Lung (tissue), 11 donors: ENCODE measurements at regions not wholly inside any gene's neighbourhood (a gene's known extent, or its start where the extent isn't known, plus 50 kb on each side); places are given as distances from the start of the nearest gene placed in this dataset.

ENCODE experiments used
- ATAC-seq: fragments of 200-7000 bp; cut with Tn5 transposase; one replicate; pipeline ENCODE4 v1.9.1; 2020; ENCODE audit warnings: moderate number of reproducible peaks; ENCODE audit not compliant: insufficient read depth, low FRiP score
- DNase-seq, 3 donors: peaks; one replicate each; pipeline ENCODE4 v3.0.0-alpha.2; 2013 to 2017
- H3K27ac ChIP-seq, 2 donors: one replicate each; pipeline ENCODE4 v1.5.1; 2013; ENCODE audit warnings: mild to moderate bottlenecking in 2 of 2, moderate library complexity in 2 of 2, control low read depth in 1 of 2, inconsistent platforms in 1 of 2, low read depth in 1 of 2, low read length in 1 of 2
- H3K27me3 ChIP-seq, 3 donors: one replicate each; pipeline ENCODE4 v1.5.1; 2013; ENCODE audit warnings: low read length in 2 of 3; ENCODE audit not compliant: control insufficient read depth in 3 of 3, insufficient read depth in 3 of 3
- H3K36me3 ChIP-seq, 4 donors: one replicate each; pipeline ENCODE4 v1.5.1; 2013; ENCODE audit warnings: low read length in 4 of 4, mild to moderate bottlenecking in 1 of 4, moderate library complexity in 1 of 4; ENCODE audit not compliant: control insufficient read depth in 4 of 4, insufficient read depth in 4 of 4
- H3K4me1 ChIP-seq, 5 donors: one replicate each; pipeline ENCODE4 v1.5.1; 2013; ENCODE audit warnings: low read length in 5 of 5, mild to moderate bottlenecking in 2 of 5, moderate library complexity in 1 of 5; ENCODE audit not compliant: control insufficient read depth in 5 of 5, insufficient read depth in 5 of 5
- H3K4me3 ChIP-seq: one replicate; pipeline ENCODE4 v1.5.1; 2013; ENCODE audit warnings: mild to moderate bottlenecking, control low read depth, moderate library complexity
- H3K9ac ChIP-seq, 2 donors: one replicate each; pipeline ENCODE4 v1.5.1; 2013; ENCODE audit warnings: low read length in 2 of 2, control low read depth in 1 of 2; ENCODE audit not compliant: insufficient read depth in 1 of 2
- H3K9me3 ChIP-seq, 4 donors: one replicate each; pipeline ENCODE4 v1.5.1; 2013; ENCODE audit warnings: low read length in 3 of 4, mild to moderate bottlenecking in 1 of 4, moderate library complexity in 1 of 4; ENCODE audit not compliant: control insufficient read depth in 4 of 4, insufficient read depth in 3 of 4
- CTCF ChIP-seq: IDR thresholded peaks from 2 replicates; pipeline ENCODE4 v1.5.1; 2012; ENCODE audit warnings: mild to moderate bottlenecking; ENCODE audit errors: control extremely low read depth, extremely low read depth
- WGBS, 2 donors: extraction: QIAGEN DNeasy Blood & Tissue Kit; methylation state at CpG; one replicate each; pipeline ENCODE4 v1.1.7; 2013; 5-methylcytosine and 5-hydroxymethylcytosine counted together
- donor health status: control.
- donor health status: control.
- donor health status: Bipolar disorder and iron deficiency.
- donor health status: healthy.
- donor health status: DM: yes; HTN: yes; CAD: no.

GRCh38 chr1:234983564-234984238 is 144.9 kb downstream of the TOMM20 start:
- Histone ChIP-seq H3K4me3 (no peak overlapping the region), H3K27ac (peak overlapping the region; percentile 13 to 72), H3K4me1 (peaks cover 13 to 51% (median 24%) of the 10 kb centered on the region in 5 donors), H3K27me3 (no peaks in the 10 kb centered on the region), H3K9ac (no peak overlapping the region), H3K9me3 (no peaks in the 10 kb centered on the region), H3K36me3 (no peaks in the 10 kb centered on the region)
- DNase-seq (peak in 2 of 3 donors; percentile 85 to 86), ATAC-seq (no peak)
- WGBS, 2 donors: 85 to 86% methylated on average over 7 of the region's 7 CpGs
- TF ChIP-seq CTCF: no peak

- WGBS, 2 donors: 83 to 87% methylated on average over 2 of the region's 2 CpGs
- Histone ChIP-seq H3K27ac (peak overlapping the region; percentile 88 to 98), H3K27me3 (no peaks in the 10 kb centered on the region), H3K9ac (no peak overlapping the region), H3K36me3 (no peaks in the 10 kb centered on the region), H3K4me1 (peaks cover 16 to 42% (median 22%) of the 10 kb centered on the region in 5 donors), H3K4me3 (no peak overlapping the region), H3K9me3 (no peaks in the 10 kb centered on the region)
- DNase-seq (no peak), ATAC-seq (no peak)
- no peak for TF ChIP-seq CTCF
Measured at GRCh38 chr1:234981758-234982157, 146.9 kb downstream of the TOMM20 start.

- Histone ChIP-seq H3K9me3 (no peaks in the 10 kb centered on the region), H3K27me3 (no peaks in the 10 kb centered on the region), H3K4me1 (peaks cover 14 to 38% (median 18%) of the 10 kb centered on the region in 5 donors), H3K27ac (peak overlapping the region; percentile 88 to 98), H3K9ac (no peak overlapping the region), H3K36me3 (no peaks in the 10 kb centered on the region), H3K4me3 (no peak overlapping the region)
- TF ChIP-seq CTCF: no peak
- DNase-seq (peak; percentile 62 to 80 (median 70)), ATAC-seq (peak; percentile 75)
- WGBS, 2 donors: 15 to 28% methylated on average over 18 of the region's 18 CpGs
Measured at GRCh38 chr1:234980645-234981396, 147.8 kb downstream of the TOMM20 start.
